HFF-Myc (cell line): ENCODE measurements at regions not wholly inside any gene's neighbourhood (a gene's known extent, or its start where the extent isn't known, plus 50 kb on each side); places are given as distances from the start of the nearest gene placed in this dataset.

Source experiments
- DNase-seq: peaks from one replicate; pipeline ENCODE4 v3.0.0-alpha.2; 2011; ENCODE audit warnings: low read depth; ENCODE audit errors: extremely low read depth
- H3K4me3 ChIP-seq: replicated peaks from 2 replicates; pipeline ENCODE4 v1.5.1; 2011; ENCODE audit warnings: low read depth, mild to moderate bottlenecking, control low read depth, low read length
- TF ChIP-seq, protein P1 (sequence below): IDR thresholded peaks from 2 replicates; pipeline ENCODE4 v1.5.1; 2012; ENCODE audit warnings: mild to moderate bottlenecking, low read depth, low read length, control low read depth; ENCODE audit errors: missing control alignments

DNA sequence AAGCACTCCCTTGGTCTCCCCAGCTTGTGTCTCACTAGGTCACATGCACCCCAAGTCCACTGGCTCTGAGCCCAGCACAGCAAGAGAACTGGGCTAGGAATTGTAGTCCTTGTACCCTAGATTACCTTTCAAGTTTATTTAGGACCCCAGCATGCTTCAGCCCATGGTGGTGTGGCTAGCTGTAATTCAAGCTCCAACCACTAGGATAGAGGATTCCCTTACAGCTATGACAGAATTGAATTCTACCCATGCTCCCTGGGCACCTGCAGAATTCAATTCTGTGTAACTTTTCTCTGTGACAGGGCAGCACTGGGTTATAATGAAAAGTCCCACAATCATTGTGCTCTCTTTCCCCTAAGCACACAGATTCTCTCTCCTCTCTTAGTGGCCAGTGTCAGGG lies 253.8 kb upstream of the DMD start:
- H3K4me3 ChIP-seq, result no peak overlapping the region
- DNase-seq, result no peak
- TF ChIP-seq, protein P1, sequence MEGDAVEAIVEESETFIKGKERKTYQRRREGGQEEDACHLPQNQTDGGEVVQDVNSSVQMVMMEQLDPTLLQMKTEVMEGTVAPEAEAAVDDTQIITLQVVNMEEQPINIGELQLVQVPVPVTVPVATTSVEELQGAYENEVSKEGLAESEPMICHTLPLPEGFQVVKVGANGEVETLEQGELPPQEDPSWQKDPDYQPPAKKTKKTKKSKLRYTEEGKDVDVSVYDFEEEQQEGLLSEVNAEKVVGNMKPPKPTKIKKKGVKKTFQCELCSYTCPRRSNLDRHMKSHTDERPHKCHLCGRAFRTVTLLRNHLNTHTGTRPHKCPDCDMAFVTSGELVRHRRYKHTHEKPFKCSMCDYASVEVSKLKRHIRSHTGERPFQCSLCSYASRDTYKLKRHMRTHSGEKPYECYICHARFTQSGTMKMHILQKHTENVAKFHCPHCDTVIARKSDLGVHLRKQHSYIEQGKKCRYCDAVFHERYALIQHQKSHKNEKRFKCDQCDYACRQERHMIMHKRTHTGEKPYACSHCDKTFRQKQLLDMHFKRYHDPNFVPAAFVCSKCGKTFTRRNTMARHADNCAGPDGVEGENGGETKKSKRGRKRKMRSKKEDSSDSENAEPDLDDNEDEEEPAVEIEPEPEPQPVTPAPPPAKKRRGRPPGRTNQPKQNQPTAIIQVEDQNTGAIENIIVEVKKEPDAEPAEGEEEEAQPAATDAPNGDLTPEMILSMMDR, result no peak

DNA sequence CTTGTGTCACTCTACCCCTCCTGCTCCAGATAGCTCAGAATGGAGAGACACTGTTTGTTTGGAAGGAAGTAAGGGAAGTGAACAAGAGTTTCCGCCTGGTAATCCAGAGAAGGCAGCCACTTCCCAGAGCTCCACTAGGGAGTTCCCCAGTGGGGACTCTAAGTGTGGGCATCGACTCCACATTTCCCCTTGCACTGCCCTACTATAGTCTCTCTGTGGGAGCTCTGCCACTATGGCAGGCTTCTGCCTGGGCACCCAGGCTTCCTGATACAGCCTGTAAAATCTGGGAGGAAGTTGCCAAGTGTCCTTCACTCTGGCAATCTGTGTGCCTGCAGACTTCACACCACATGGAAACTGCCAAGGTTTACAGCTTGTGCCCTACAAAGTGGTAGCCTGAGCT lies 245.8 kb upstream of the DMD start:
- H3K4me3 ChIP-seq, result no peak overlapping the region
- TF ChIP-seq, protein P1, result no peak
- DNase-seq, result no peak

DNA sequence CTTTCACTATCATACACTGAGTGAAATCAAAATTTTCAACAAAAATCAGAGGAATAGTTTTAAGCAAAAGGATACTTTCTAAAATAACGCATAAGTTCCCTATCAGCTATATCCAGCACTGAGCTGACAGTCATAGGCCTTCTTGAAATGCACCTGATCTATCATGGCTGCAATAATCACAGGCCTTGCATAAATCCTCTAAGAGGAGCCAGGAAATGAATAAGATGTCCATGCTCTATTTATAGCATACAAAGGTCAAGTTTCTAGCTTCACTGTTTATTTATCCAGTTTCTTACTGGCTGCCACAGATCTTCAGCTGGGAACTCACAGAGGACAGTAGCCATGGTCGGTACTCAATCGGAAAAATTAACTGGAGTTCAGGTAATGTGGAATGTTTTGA lies 235.9 kb upstream of the DMD start:
- no peak for DNase-seq
- no peak overlapping the region for H3K4me3 ChIP-seq
- TF ChIP-seq, protein P1, result no peak

DNA sequence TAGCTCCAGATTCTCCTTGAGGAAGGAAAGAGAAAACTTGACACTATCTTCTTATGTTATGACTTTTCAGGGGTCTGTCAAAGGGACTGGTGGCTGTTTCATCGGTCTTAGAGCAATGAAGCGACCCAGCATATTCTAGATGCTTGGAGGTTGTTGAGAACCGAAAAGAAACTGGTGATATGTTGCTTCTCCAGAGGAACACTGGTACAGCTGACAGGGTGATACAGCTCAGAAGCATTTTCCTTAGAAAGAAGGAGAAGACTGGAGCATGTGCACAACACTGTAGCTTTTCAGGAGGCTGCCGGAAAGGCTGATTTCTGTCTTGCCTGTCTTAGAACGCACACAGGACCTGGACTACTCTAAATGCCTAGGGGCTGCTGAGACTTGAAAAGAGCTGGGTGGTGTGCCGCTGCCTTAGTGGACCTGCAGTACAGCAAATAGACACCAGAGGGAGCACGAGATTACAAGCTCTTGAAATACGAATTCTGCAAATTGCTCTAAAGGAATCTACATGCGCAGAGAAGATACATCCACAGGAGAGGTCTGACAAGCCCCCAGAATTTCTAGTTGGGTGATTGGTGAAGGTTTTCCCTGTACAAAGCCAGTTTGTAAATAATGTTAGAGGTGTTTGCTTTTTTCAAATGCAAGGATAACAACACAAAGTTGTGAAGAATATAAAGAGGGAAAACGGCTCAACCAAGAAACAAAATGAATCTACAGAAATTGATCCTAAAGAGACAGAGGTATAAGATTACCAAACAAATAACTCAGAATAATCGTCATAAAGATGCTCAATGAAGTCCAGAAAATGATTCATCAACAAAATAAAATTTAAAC lies 223.1 kb upstream of the DMD start:
- H3K4me3 ChIP-seq, result no peak overlapping the region
- TF ChIP-seq, protein P1, result peak; percentile 48
- no peak for DNase-seq

DNA sequence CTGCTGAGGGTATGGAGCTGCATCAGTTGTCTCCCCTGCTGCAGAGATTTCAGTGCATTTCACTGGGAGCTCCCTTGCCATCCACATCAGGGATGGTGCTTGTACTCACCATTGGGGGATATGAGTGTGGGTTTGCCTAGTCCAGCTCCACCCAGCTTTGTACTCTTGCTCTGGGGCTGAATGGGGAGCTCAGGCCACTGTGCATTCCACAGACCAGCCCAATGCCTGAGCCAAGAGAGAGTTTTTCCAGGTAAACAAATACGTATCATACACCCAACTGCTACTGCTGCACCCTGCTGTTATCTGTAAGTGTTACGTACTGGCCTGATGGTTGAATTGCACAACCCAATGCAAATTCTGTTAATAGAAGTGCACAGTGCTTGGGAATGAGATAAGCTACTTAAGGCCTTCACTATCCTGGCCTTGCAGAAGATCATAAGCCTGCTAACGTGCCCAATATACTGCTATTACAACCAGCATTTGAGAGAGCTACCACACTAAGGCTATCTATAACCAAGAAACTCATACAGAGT lies 205.0 kb upstream of the DMD start:
- H3K4me3 ChIP-seq, result no peak overlapping the region
- TF ChIP-seq, protein P1, result no peak
- DNase-seq, result no peak

DNA sequence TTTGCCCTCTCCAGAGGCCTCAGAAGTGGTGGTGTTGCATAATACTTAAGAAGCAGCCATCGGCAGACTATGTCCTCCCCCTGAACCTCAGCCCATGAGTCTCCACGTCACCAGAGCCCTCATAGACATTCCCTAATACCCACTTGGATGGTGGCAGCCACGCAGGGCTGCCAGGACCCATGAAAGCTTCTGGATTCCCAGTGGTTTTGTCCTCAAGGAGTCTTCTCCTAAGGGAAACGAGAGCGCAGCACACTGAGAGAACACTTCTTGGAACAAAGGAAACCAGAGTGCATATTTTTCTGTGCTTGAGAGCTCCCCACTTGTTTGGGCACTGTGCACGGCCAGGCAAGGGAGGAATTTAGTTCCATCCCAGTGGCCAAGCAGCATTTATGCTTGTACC lies 204.1 kb upstream of the DMD start:
- H3K4me3 ChIP-seq, result no peak overlapping the region
- no peak for DNase-seq
- TF ChIP-seq, protein P1, result no peak
